Stimulated activated naive CD8-positive, alpha-beta T cell treated with anti-CD3 and anti-CD28 coated beads, Interleukin-15, amount 100 ng/mL, for 72 hours (primary cell): ENCODE measurements at regions not wholly inside any gene's neighbourhood (a gene's known extent, or its start where the extent isn't known, plus 50 kb on each side); places are given as distances from the start of the nearest gene placed in this dataset.

Experiments
- ATAC-seq: fragments of 150-1000 bp; cut with Tn5 transposase; 2 replicates; pipeline ENCODE4 v1.10.0; 2021; ENCODE audit warnings: mild to moderate bottlenecking, moderate library complexity
- DNase-seq, 2 donors: peaks; one replicate each; pipeline ENCODE4 v3.0.0; 2021 to 2022
- H3K27ac Mint-ChIP-seq, 2 donors: one replicate each; pipeline ENCODE4 v1.8.0; 2022; ENCODE audit warnings: mild to moderate bottlenecking in 2 of 2, mixed read lengths in 2 of 2, moderate library complexity in 2 of 2
- H3K27me3 Mint-ChIP-seq: one replicate; pipeline ENCODE4 v1.8.0; 2022; ENCODE audit warnings: mixed read lengths
- H3K4me1 Mint-ChIP-seq: one replicate; pipeline ENCODE4 v1.8.0; 2022; ENCODE audit warnings: mild to moderate bottlenecking, mixed read lengths
- H3K4me3 Mint-ChIP-seq, 2 donors: one replicate each; pipeline ENCODE4 v1.8.0; 2022; ENCODE audit warnings: mild to moderate bottlenecking in 2 of 2, mixed read lengths in 2 of 2, moderate library complexity in 1 of 2
- H3K9me3 Mint-ChIP-seq, 2 donors: one replicate each; pipeline ENCODE4 v1.8.0; 2022; ENCODE audit warnings: mixed read lengths in 2 of 2

GRCh38 chr6:40717411-40718057 lies 130.4 kb upstream of the LRFN2 start:
- no peak overlapping the region for H3K4me3 Mint-ChIP-seq
- peaks cover 10% of the 10 kb centered on the region for H3K27me3 Mint-ChIP-seq
- no peak for DNase-seq
- peaks cover 20% of the 10 kb centered on the region for H3K4me1 Mint-ChIP-seq
- no peaks in the 10 kb centered on the region for H3K9me3 Mint-ChIP-seq
- ATAC-seq: no peak
- no peak overlapping the region for H3K27ac Mint-ChIP-seq

GRCh38 chr6:40715570-40716403 lies 128.6 kb upstream of the LRFN2 start:
- ATAC-seq: no peak

GRCh38 chr6:40714576-40715564 lies 127.7 kb upstream of the LRFN2 start:
- Mint-ChIP-seq H3K9me3 (no peaks in the 10 kb centered on the region), H3K27me3 (peaks cover 10% of the 10 kb centered on the region), H3K27ac (peak overlapping the region in 1 of 2 donors; percentile 43), H3K4me1 (peaks cover 10% of the 10 kb centered on the region), H3K4me3 (no peak overlapping the region)
- ATAC-seq (peak; percentile 31), DNase-seq (no peak)

More at GRCh38 chr6:40715570-40716403, 128.6 kb upstream of the LRFN2 start:
- peaks cover 10% of the 10 kb centered on the region for H3K27me3 Mint-ChIP-seq
- H3K9me3 Mint-ChIP-seq: no peaks in the 10 kb centered on the region
- no peak overlapping the region for H3K4me3 Mint-ChIP-seq
- H3K4me1 Mint-ChIP-seq: peaks cover 19% of the 10 kb centered on the region
- H3K27ac Mint-ChIP-seq: no peak overlapping the region
- no peak for DNase-seq

DNA sequence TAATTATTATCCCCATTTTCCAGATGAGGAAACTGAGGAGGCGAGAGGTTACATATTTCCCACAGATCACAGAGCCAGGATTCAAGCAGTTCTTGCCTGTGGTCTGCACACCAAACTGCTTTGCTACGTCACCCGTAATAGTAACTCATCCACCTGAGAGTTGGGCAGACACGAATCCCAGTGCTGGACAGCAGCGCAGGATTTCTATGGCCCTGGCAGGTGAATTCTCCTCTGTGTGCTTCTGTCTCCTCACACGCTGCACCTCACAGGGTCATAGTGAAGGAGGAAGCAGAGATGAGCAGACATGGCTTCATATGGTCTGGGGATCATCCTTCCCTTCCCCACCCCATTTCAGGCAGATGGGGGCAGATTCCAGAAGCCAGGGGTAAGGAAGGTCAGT lies 127.0 kb upstream of the LRFN2 start:
- ATAC-seq (no peak), DNase-seq (no peak)
- Mint-ChIP-seq H3K4me3 (no peak overlapping the region), H3K27ac (no peak overlapping the region), H3K9me3 (no peaks in the 10 kb centered on the region), H3K27me3 (peaks cover 10% of the 10 kb centered on the region), H3K4me1 (peaks cover 3% of the 10 kb centered on the region)

- H3K27ac Mint-ChIP-seq: peak overlapping the region in 1 of 2 donors; percentile 23
- H3K9me3 Mint-ChIP-seq: no peaks in the 10 kb centered on the region
- H3K4me3 Mint-ChIP-seq: no peak overlapping the region
- DNase-seq (no peak), ATAC-seq (no peak)
- peaks cover 11% of the 10 kb centered on the region for H3K27me3 Mint-ChIP-seq
- H3K4me1 Mint-ChIP-seq: no peaks in the 10 kb centered on the region
These were observed 126.0 kb upstream of the LRFN2 start for GRCh38 chr6:40713002-40713719.

- Mint-ChIP-seq H3K27ac (no peak overlapping the region), H3K9me3 (no peaks in the 10 kb centered on the region), H3K27me3 (peaks cover 14% of the 10 kb centered on the region), H3K4me3 (no peak overlapping the region), H3K4me1 (no peaks in the 10 kb centered on the region)
- DNase-seq (no peak), ATAC-seq (no peak)
These were observed 123.6 kb upstream of the LRFN2 start for GRCh38 chr6:40710626-40711330.

DNA sequence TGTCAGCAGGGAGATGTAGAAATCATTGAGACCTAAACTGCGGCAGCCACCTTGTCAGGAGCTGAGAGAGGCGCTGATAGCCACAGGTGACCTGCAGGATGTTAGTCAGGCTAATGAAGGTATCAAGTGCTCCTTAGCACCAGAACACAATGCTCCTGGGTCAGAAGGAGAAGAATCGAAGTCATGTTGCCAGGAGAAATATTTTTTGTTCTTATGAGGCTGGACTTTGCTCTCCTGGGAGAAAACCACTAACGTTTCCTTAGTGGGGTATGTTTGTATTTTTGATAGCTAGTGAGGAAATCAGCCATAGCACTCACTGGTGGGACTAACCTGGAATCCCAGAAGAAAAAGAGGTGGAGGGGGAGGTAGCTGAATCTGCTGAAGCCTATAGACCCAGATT lies 120.9 kb upstream of the LRFN2 start:
- Mint-ChIP-seq H3K4me1 (no peaks in the 10 kb centered on the region), H3K27me3 (peaks cover 11% of the 10 kb centered on the region), H3K27ac (peak overlapping the region in 1 of 2 donors; percentile 0), H3K9me3 (no peaks in the 10 kb centered on the region), H3K4me3 (no peak overlapping the region)
- ATAC-seq (no peak), DNase-seq (no peak)

DNA sequence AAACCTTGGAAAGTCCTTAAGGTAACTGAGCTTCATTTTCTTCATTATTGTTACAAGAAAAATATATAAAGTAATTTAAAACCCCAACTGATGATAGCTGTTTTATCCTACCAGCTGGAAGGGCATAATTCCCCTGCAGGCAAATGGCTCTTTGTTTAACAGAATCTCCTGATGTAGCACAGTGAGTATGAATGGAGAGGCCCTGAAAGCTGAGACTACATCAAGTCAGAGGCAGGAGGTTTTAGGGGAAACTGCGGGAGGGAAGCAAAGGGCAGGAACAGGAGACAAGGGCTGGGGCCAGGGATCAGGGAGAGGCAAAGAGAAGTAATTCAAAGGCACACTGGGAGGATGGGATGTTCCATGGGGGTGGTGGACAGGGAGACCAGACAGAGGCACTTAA lies 119.0 kb upstream of the LRFN2 start:
- no peak for DNase-seq
- Mint-ChIP-seq H3K9me3 (no peaks in the 10 kb centered on the region), H3K27me3 (peaks cover 21% of the 10 kb centered on the region), H3K4me3 (no peak overlapping the region), H3K4me1 (no peaks in the 10 kb centered on the region), H3K27ac (no peak overlapping the region)
- no peak for ATAC-seq

- DNase-seq: no peak
- no peak overlapping the region for H3K4me3 Mint-ChIP-seq
- H3K9me3 Mint-ChIP-seq: no peaks in the 10 kb centered on the region
- H3K27ac Mint-ChIP-seq: no peak overlapping the region
- ATAC-seq: no peak
- H3K27me3 Mint-ChIP-seq: peaks cover 21% of the 10 kb centered on the region
- H3K4me1 Mint-ChIP-seq: no peaks in the 10 kb centered on the region
These were observed 118.2 kb upstream of the LRFN2 start for GRCh38 chr6:40705354-40705753.

- ATAC-seq (no peak), DNase-seq (no peak)
- no peaks in the 10 kb centered on the region for H3K9me3 Mint-ChIP-seq
- no peak overlapping the region for H3K27ac Mint-ChIP-seq
- H3K27me3 Mint-ChIP-seq: peaks cover 15% of the 10 kb centered on the region
- H3K4me1 Mint-ChIP-seq: no peaks in the 10 kb centered on the region
- no peak overlapping the region for H3K4me3 Mint-ChIP-seq
These were observed 114.3 kb upstream of the LRFN2 start for GRCh38 chr6:40701352-40702007.

GRCh38 chr6:40700006-40700580 lies 112.9 kb upstream of the LRFN2 start:
- ATAC-seq (no peak), DNase-seq (no peak)
- Mint-ChIP-seq H3K27ac (no peak overlapping the region), H3K4me1 (no peaks in the 10 kb centered on the region), H3K27me3 (peaks cover 15% of the 10 kb centered on the region), H3K4me3 (no peak overlapping the region), H3K9me3 (no peaks in the 10 kb centered on the region)

DNA sequence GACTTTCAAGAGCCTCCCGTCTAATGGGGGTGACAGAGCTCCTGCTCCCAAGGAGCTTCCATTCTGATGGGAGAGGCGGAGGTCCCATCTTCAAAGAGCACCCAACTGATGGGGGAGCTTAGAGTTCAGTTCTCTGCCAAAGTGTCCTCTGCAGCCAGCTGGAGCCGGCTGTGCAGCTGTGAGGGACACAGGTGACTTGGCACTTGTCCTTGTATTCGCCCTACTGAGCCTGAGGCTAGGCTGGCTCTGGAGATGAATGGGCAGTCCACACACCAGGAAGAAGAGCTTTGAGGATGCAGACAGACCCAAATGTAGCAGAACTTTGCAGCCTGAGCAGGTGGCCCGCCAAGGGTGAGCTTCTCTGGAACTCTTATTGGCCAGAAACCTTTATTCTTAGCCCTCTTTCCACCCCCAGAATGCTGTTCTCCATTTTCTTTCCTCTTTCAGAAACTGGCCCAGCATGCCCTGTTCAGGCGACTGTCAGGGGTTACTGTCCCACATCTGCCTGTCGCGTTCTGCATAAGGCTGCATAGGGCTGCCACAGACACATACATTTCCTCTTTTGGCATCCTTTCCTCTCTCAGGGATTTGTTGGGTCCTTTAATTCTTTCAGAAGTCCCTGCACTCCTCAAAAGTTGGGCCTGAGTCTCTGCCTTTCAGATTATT lies 108.7 kb upstream of the LRFN2 start:
- no peak for ATAC-seq

GRCh38 chr6:40695114-40695513 lies 108.0 kb upstream of the LRFN2 start:
- no peaks in the 10 kb centered on the region for H3K4me1 Mint-ChIP-seq
- no peak overlapping the region for H3K4me3 Mint-ChIP-seq
- DNase-seq: no peak
- H3K9me3 Mint-ChIP-seq: no peaks in the 10 kb centered on the region
- peaks cover 11% of the 10 kb centered on the region for H3K27me3 Mint-ChIP-seq
- no peak overlapping the region for H3K27ac Mint-ChIP-seq
- ATAC-seq: no peak

More for the DNA sequence above, 108.7 kb upstream of the LRFN2 start:
- H3K27me3 Mint-ChIP-seq: peaks cover 10% of the 10 kb centered on the region
- H3K27ac Mint-ChIP-seq: peak overlapping the region in 1 of 2 donors; percentile 34
- no peaks in the 10 kb centered on the region for H3K9me3 Mint-ChIP-seq
- H3K4me1 Mint-ChIP-seq: no peaks in the 10 kb centered on the region
- no peak overlapping the region for H3K4me3 Mint-ChIP-seq
- DNase-seq: no peak
